Stimulated activated CD4-positive, alpha-beta T cell treated with anti-CD3 and anti-CD28 coated beads, Interleukin-1b, Interleukin-23, amount 100 ng/mL, for 1 hour (primary cell): ENCODE measurements at regions not wholly inside any gene's neighbourhood (a gene's known extent, or its start where the extent isn't known, plus 50 kb on each side); places are given as distances from the start of the nearest gene placed in this dataset.

ENCODE experiments used
- DNase-seq, 2 donors: peaks; one replicate each; pipeline ENCODE4 v3.0.0-alpha.2; 2020; ENCODE audit warnings: low read depth in 2 of 2

DNA sequence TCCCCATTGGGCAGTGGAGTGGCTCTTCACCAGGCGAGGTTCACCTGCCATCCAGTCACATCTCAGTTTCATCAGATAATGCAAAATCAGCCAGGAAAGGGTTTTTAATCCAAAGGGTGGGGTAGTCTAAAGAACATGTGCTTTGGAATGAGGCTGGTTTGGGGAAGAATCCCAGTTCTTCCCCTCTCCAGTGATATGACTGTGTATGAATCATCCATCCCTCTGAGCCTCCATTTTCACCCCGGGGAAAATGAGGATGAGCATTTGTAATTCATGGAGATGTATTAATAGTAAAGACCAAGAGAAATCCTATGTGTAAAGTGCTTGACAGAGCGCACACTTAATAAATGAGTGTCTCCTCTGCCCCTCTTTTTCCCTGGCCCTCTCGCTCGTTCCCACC lies 215.1 kb upstream of the FGGY start:
- DNase-seq = no peak

DNA sequence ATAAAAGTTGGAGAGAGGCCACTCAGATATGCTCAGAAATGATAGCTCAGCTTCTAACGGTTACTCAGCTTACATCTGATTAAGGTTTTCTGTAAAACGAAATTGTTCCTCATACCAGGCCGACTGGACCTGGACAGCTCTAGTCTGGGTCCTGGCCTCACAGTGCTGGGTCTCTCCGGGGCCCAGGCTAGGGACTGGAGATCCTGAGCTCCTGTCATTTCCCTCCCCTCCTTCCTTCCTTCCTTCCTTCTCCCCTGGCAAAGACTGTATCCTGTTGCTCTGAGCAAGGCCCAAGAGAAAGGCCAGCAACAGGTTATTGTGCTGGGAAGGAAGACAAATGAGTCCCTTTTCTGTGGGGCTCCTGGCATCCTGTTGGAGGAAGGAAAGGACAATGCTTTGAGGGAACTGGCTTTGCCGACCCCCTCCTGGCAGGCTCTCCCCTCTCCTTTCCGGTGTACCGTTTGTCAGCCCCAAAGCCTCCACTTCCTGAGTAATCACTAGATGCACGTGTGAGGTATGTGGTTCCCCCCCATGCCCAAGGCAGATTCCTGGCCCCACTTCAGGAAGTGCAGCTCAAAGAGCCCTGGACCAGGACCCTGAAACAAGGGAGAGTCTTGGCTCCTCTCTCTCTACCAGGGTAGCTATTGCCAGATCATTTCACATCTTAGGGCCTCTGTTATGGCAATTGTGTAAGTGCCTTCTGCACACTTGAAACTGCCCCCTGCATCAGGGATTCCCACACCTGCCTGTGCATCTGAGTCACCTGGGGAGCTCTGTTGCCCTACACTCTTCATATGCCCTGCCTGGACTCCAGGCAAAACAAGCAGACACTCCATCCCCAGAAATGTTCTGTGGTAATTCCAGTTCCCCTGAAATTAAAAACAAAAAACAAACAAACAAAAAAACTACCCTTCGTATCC lies 212.7 kb upstream of the FGGY start:
- no peak for DNase-seq

DNA sequence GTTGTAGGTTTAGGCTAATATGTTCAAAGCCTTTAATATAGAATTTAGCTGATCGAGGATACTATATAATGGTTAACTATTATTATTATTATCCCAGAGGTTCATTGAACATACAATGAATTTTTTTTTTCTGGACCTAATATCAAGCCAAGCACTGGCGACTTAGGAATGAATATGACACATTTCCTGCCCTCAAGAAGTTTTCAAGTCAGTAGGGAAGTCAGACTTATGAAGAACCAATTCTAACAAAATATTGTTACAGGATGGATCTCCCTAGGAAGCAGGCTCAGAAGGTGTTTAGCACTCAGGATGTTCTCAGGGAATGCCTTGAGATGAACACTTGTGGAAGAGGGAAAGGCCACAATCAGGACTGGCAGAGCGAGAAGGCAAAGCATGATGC lies 211.8 kb upstream of the FGGY start:
- no peak for DNase-seq

DNA sequence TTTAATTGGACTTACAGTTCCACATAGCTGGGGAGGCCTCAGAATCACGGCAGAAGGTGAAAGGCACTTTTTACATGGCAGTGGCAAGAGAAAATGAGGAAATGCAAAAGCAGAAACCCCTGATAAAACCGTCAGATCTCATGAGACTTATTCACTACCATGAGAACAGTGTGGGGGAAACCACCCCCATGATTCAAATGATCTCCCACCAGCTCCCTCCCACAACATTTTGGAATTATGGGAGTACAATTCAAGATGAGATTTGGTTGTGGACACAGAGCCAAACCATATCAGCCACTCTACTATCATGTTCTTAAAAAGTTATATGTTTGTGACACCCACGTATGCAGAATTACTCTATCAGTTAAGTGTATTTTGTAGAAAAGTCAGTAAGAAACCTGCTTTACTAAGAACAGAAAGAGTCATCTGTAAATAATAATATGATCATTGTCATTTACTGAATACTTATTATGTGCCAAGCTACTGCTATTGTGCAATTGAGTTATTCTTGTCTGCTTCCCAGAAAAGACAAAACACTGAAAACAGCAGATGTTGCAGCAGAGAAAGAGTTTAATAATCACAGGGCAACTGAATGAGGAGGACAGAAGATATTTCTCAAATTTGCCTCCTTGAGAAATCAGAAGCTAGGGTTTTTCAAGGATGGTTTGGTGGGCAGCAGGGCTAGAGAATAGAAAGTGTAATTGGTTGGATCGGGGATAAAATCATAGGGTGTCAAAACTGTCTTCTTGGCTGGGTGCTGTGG lies 207.7 kb upstream of the FGGY start:
- DNase-seq = no peak

DNA sequence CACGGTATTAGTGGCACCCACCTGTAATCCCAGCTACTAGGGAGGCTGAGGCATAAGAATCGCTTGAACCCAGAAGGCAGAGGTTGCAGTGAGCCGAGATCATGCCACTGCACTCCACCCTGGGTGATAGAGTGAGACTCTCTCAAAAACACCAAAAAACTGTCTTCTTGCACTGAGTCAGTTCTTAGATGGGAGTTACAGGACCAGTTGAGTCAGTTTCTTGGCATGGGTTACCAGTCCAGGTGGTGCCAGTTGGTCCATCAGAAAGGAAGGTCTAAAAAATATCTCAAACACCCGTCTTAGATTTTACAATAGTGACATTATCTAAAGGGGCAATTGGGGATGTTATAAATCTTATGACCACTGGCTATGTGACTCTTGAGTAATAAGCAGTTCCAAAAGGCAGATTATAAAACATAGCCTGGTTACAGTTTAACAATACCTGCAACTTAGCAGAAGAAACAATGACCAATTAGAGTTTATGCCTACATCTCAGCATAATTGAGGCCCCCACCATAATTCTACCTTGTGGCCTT lies 206.9 kb upstream of the FGGY start:
- no peak for DNase-seq

DNA sequence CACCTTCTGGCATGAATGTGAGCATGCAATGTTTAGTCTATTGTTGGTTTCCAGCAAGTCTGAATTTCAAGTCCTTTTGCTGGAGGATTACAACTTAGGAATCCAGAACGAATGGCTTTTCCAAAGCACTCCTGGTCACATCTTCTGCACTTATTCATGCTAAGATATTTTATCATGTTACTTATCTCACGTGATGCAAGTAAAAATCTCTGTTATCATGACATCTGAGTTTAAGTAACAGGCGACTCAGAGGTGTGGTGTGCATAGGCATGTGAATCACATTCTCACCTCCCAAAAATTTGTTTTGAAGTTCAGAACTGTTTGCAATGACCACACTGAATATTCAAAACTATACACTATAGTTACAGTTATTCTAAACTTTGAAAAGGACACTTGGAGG lies 204.8 kb upstream of the FGGY start:
- no peak for DNase-seq

DNA sequence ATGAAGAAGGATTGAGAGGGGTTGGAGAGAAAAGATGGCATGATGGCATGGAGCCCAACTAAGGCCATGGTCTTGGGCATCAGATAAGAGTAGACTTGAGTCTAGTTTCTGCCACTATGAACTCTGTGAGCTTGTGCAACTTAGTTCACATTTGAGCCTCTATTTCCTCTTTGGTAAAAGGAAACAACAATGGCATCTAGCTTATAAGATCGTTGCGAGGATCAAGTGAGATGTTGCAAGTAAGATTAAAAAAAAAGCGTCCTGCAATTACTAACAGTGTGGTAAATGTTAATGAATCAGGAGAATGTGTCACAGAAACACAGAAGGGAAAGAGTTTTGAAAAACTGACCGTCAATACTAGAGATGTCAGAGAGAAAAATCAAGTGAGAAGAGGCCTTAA lies 202.9 kb upstream of the FGGY start:
- no peak for DNase-seq

DNA sequence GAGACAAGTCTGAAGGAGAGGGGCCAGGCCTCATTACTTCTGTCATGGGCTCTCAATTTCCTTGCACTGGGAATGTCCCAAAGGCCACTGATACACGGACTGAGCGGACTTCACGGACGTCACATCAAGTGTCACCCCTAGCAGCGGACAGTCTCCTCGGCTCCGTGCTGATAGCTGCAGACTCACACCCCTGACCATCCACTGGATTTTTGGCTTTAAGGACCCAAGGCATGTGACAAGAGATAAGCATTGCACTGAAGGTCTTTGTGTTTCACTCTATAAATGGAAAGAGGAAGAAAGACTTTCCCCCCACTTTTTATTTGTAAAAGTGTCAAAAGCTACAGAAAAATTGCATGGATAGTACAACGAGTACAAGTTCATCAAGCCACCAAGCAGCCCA lies 200.4 kb upstream of the FGGY start:
- DNase-seq = no peak

DNA sequence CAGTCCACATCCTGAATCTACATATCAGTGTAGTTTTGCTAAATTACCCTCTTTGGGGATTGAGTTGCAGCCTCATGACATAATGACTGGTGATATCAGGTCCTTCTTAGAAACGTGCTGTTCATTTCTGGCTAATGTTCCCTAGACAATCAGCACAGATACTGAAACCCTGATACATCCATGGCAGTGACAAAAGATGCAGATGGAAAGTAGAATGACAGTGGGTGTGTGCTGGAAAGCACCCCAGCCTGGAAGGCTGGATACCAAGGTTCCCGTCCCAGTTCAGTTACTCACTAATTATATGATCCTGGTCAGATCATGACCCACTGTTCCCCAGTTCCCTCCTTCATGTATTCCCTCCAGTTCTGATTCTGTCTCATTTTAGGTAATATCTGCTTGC lies 198.2 kb upstream of the FGGY start:
- no peak for DNase-seq

DNA sequence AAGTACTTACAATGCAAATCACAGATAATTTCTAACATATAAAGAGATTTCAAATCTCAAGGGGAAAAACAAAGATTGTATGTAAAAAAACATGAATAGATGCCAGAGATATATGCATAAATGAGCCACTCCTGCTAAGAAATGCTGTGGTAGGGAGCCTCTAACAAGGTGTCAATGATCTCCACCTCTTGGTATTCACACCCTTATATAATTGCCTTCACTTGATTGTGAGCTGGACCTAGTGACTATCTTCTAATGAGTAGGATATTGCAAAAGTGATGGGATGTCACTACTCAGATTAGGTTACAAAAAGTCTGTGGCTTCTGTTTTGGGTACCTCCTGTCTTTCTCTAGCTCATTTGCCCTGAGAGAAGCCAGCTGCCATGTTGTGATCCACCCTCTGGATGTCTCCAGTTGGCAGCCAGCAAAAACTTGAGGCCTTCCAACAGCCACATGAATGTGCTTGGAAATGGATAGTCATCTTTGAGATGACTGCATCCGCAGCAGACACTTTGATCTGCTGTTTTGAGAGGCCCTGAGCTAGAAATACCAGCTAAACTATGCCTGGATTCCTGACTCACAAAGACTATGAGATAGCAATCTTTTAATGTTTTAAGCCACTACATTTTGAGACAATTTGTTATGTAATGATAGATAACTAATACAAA lies 196.1 kb upstream of the FGGY start:
- DNase-seq = no peak

DNA sequence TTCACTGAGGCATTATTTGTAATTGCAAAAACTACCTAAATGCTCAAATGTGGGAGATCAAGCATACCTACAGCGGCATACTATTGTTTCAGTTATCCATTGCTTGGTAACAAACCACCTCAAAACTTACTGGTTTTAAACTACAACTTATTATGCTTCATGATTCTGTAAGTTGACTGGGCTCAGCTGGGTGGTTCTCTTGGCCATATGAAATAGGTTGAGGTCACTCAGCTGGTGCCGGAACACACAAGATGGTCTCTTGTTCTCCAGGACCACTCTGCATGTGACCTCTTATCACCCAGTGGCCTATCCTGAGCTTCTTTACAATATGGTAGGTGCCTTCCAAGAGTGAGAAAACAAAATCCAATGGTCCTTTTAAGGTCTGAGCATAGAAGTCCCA lies 195.4 kb upstream of the FGGY start:
- no peak for DNase-seq

DNA sequence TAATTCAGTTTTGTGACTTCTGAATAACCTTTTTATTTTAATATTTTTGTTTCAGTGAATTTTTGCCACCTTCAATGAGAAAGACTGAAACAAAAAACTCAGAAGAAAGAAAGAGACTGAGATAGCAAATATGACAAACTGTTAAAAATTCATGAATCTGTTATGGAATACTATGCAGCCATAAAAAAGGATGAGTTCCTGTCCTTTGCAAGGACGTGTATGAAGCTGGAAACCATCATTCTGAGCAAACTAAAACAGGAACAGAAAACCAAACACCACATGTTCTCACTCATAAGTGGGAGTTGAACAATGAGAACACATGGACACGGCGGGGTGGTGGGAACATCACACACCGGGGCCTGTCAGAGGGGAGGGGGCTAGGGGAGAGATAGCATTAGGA lies 193.4 kb upstream of the FGGY start:
- no peak for DNase-seq

DNA sequence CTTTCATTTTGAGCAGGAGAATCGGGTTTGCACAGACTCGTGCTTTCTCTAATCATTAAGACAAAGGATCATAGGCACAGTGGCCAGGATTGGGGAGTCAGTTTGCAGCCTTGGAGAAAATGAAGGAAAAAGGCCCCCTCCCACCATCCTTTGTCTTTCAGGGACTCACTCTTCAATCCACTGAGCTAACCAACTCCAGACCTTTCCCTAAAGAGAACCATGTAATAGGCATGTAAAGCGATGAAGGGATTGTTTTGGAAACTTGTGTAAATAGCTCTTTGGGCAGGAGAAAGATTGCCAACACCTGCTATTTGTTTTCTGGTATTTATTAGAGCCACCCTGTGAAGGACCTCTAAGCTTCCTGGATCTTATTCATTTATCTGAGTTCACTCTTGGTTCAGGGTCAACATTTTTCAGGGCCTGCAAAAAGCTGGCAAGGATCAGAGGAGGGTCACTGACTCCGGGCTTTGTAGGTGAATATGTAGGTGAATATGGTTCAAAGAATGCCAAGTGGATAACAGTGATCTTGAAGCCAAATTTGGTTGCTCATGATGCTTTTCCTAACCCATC lies 192.6 kb upstream of the FGGY start:
- DNase-seq = no peak

DNA sequence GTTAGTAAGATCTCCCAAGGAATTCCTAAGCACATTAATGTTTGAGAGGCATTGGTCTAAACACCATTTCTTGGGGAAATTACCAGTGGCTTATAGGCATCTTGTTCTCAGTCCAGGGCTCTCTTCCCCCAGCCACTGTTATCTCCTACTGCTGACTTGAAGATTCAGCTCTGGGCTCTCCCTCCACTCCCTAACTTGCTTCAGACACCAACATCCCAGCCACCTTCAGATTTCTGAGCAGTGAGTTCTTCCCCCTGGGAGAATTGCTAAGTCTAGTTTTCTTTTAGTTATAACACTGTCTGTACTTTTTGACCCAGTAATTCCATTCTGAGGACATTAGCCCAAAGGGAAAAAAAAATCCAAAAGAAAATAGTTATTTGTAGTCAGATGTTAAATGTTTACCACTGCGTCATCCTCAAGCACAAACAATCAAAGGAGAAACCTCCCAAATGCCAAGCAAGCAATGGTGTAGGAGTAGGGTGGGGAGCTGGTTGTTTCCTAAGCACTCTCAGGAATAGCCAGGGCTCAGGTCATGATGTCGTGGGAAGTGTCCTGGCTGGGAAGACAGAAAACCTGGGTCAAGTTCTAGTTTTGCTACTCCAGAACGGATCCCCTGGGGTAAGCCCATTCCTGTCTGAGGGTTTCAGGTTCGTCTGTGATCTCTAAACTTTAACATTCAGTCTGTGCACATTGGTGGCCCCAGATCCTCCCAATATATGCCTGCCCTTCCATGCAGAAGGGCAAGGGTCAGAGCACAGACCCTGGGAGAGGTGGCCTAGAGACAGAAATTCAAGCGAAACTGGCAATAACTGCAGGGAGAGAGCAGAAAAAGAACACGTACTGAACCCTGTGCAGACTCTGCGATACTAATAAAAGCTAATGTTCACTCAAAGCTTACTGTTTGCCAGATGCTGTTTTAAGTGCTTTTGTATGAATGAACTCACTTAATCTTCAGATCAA lies 191.1 kb upstream of the FGGY start:
- DNase-seq = no peak

DNA sequence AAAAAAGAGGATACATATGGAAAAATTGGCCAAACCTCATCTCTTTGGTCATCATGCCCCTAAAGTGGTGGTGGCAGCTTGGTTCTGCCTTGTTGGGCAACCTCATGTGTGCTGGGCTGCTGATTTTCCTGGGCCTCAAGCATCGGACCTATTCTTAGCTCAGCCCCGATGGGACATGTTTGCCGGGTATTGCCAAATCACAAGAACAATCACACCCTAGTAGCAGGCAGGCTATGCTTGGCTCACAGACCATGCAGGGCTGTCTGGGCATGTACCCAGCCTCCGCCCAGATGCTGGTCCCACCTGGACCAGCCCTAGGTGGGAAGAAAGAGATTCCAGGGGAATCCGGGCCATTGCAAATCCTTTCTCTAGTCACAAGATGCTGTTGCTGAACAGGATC lies 189.4 kb upstream of the FGGY start:
- DNase-seq = no peak

DNA sequence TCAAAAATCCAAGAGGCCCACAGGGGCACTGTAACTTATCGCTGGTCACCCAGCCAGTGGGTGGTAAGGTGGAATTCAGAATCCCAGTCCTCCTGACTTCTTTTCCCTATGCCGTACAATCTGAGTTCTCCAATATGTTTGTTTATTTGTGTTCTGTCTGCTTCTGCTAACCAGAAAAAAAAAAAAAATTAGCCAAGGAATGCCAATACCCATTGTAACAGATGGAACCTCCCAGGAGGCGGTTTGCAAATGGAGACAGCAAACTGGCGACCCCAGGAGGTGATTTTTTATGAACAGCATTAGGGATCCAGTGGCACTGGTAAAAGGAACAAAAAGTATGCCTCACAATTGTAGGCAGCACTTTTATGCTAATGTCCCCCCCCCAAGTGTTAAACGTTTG lies 189.0 kb upstream of the FGGY start:
- no peak for DNase-seq

DNA sequence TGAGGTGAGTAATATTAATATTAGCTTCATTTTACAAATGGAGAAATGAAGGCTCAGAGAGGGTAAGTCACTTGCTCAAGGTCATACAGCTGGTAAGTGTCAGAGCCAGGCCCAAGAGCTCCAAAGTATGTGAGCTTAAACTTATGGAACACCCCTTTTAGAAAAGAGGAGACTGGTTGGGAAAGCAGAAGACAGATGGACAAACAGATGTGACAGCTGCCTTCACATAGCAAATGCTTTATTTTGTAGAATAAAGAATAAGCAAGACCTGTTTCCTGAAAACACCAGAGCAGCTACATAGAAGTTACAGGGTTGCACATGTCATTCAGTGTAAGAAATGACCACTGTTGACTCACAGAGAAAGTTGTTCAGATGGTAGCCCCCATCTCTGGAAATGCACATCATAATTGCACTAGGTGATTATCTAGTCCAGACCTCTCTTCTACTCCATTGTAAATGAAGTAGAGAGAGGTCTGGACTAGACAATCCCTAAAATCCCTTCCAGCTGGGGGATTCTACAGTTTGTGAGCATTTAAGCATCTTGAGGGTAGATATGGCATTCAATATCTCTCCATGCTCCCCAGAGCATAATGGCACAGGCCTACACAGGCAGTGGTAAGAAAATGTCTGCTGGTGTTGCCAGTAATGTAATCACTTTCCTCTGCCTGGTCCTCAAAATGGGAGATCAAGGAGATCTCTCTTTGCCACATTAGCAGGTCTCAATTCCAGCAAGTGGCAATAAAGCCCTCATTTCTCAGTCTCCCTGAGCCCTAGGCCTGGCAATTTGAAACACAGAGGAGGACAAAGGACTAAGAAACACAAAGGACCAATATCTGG lies 188.2 kb upstream of the FGGY start:
- no peak for DNase-seq

DNA sequence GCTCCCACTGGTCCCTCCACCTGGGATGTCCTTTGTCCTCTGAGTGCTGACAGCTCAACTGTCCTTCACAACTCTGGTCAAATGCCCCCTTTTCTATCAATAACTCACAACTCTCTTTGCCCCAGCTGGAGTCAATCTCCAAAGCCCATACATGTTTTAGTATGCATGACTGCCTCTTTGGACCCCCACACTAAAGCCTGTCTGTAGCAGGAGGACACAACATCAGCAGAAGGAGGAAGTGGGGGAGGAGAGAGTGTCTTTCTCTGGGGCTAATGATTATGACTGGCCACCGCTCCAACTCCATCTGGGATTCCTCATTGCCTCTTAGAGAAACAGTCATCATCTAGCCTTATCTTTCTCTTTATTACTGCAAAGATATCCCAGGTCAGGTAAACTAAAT lies 186.6 kb upstream of the FGGY start:
- DNase-seq = no peak

DNA sequence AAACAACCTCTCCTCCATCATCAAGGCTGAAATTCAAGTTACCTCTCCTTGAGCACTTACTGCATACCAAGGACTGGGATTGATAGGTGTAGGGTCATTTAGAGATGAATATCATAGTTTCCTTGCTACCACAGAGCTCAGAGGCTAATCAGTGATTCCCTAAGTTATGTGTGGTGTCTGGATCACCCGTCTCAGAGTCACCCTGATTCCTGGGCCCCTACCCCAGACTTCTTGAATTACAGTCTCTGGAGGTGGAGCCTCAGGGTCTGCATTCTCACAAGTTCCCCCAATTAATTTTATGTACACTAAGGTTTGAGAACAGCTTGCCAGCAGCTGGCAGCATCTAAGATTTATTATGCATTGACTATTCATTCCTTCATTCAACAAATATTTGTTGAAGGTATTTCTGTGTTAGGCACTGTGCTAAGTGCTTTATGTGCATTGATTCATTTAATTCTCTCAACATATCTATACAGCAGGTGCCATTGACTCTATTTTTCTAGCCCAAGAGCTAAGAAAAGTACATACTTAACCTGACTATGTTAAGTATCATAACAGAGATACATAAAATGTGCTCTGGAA lies 182.9 kb upstream of the FGGY start:
- DNase-seq = no peak

DNA sequence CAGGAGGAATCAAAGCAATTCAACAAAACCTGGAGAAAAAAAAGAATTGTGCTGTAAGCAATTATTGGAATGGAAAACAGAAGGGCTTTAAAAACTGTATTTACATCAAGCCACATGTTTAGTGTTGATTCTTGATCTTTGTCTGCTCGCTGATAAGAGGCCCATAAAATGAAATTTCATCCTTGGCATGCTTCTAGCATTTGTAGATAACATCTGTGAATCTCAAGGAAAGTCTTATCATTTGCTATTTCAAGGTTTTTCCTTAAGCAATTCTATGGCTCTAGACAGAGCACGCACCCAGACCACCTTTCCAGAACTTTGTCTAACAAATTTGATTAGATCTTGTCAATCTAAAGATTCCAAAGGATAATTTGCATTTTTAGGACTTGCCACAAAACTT lies 181.0 kb upstream of the FGGY start:
- no peak for DNase-seq
